ENCODE measurements at regions not wholly inside any gene's neighbourhood (a gene's known extent, or its start where the extent isn't known, plus 50 kb on each side); places are given as distances from the start of the nearest gene placed in this dataset.

DNA sequence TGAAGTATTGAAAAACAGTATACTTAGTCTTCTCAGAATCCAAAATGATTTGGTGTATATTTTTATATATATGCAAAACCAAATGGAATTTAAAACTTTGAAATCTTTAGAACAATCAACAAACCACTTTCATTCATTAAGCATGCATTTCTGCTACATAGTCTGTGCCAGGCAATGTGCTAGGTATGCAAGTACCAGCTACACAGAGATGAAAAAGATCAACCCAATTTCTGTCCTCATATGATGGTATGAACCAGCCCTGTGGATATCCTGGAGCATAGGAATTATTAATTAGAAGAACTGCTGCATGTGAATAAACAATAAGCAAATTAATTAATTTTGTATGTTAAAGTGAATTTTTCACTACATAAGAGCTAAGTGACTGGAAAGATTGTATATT, 51.2 kb upstream of the RTN4 start:
- DNase-seq, result no peak

- peak; percentile 79 for DNase-seq
Observed at GRCh38 chr2:55099878-55100820, 49.9 kb upstream of the RTN4 start.
